MM.1S (cell line): ENCODE measurements at regions not wholly inside any gene's neighbourhood (a gene's known extent, or its start where the extent isn't known, plus 50 kb on each side); places are given as distances from the start of the nearest gene placed in this dataset.

Source experiments
- DNase-seq: peaks from one replicate; pipeline ENCODE4 v3.0.0-alpha.2; 2015
- H2AFZ ChIP-seq: fragments of 300-600 bp; sonication (generic); 2 replicates; pipeline ENCODE4 v1.6.0; 2016; ENCODE audit warnings: antibody characterized with exemption, low read length
- H3F3A ChIP-seq: fragments of 300-600 bp; sonication (generic); 2 replicates; pipeline ENCODE4 v1.6.1; 2016; ENCODE audit warnings: mild to moderate bottlenecking, antibody characterized with exemption, low read length, moderate library complexity, mixed read lengths; ENCODE audit not compliant: insufficient read depth
- H3K27ac ChIP-seq: fragments of 300-600 bp; sonication (generic); 2 replicates; pipeline ENCODE4 v1.5.1; 2016; ENCODE audit warnings: mild to moderate bottlenecking, low read length
- H3K27me3 ChIP-seq: fragments of 300-600 bp; sonication (generic); replicated peaks from 2 replicates; pipeline ENCODE4 v1.6.0; 2016; ENCODE audit warnings: low read length; ENCODE audit not compliant: insufficient read depth
- H3K36me3 ChIP-seq: fragments of 300-600 bp; sonication (generic); replicated peaks from 2 replicates; pipeline ENCODE4 v1.6.1; 2016; ENCODE audit warnings: mild to moderate bottlenecking, low read length, mixed read lengths; ENCODE audit not compliant: insufficient read depth
- H3K4me1 ChIP-seq: fragments of 300-600 bp; sonication (generic); 2 replicates; pipeline ENCODE4 v1.6.1; 2016; ENCODE audit warnings: low read length, mixed read lengths
- H3K4me2 ChIP-seq: fragments of 300-600 bp; sonication (generic); 2 replicates; pipeline ENCODE4 v1.6.0; 2016; ENCODE audit warnings: low read depth, low read length
- H3K4me3 ChIP-seq: fragments of 300-600 bp; sonication (generic); 2 replicates; pipeline ENCODE4 v1.5.1; 2016; ENCODE audit warnings: low read length, mixed read lengths
- H3K79me2 ChIP-seq: fragments of 300-600 bp; sonication (generic); 2 replicates; pipeline ENCODE4 v1.6.1; 2016; ENCODE audit warnings: mixed run types, low read length, mixed read lengths
- H3K9ac ChIP-seq: fragments of 300-600 bp; sonication (generic); 2 replicates; pipeline ENCODE4 v1.6.1; 2016; ENCODE audit warnings: low read length, mixed read lengths
- H3K9me2 ChIP-seq: fragments of 300-600 bp; sonication (generic); replicated peaks from 2 replicates; pipeline ENCODE4 v1.6.1; 2016; ENCODE audit warnings: mild to moderate bottlenecking, low read length, mixed read lengths; ENCODE audit not compliant: insufficient read depth
- H3K9me3 ChIP-seq: fragments of 300-600 bp; sonication (generic); replicated peaks from 2 replicates; pipeline ENCODE4 v1.6.1; 2016; ENCODE audit warnings: mild to moderate bottlenecking, low read length, mixed read lengths; ENCODE audit not compliant: insufficient read depth
- H4K20me1 ChIP-seq: fragments of 300-600 bp; sonication (generic); 2 replicates; pipeline ENCODE4 v1.6.1; 2016; ENCODE audit warnings: mild to moderate bottlenecking, low read length, moderate library complexity, mixed read lengths; ENCODE audit not compliant: insufficient read depth
- EZH2 ChIP-seq: fragments of 300-600 bp; sonication (generic); optimal IDR thresholded peaks from 2 replicates; pipeline ENCODE3; 2017; ENCODE audit warnings: low read depth, mild to moderate bottlenecking, antibody characterized with exemption, low read length, mixed read lengths
- EZH2phosphoT487 ChIP-seq: fragments of 300-600 bp; sonication (generic); IDR thresholded peaks from 2 replicates; pipeline ENCODE4 v1.6.1; 2018; ENCODE audit warnings: antibody characterized with exemption, low read length
- TF ChIP-seq, protein P1 (sequence below): fragments of 300-600 bp; sonication (generic); IDR thresholded peaks from 2 replicates; pipeline ENCODE4 v1.5.1; 2016; ENCODE audit warnings: antibody characterized with exemption, low read length, mixed read lengths

DNA sequence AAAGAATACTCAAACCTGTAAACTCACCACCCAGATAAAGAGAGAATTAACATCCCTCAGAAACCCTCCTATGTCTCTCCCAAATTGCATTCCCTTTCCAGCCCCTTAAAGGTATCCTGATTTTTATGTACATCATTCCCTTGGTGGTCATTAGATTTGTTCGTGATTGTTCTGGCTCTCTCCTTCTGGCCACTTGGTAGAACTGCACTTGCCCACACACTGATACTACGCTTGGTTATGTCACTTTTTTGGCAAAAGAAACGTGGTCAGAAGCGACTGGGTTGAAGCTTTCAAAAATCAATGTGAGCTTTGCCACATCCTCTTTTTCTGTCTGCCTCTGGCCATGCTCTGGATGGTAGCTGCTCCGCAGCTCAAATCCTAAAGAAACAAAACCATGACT, 76.3 kb downstream of the KRTAP19-8 start:
- Histone ChIP-seq H3K4me1 (no peaks in the 10 kb centered on the region), H3K79me2 (no peaks in the 10 kb centered on the region), H3K27me3 (no peaks in the 10 kb centered on the region), H2AFZ (no peak overlapping the region), H3K27ac (no peak overlapping the region), H3K9me3 (no peaks in the 10 kb centered on the region), H3F3A (no peaks in the 10 kb centered on the region), H3K4me2 (no peak overlapping the region), H3K9me2 (no peaks in the 10 kb centered on the region), H3K36me3 (no peaks in the 10 kb centered on the region), H3K9ac (no peak overlapping the region), H3K4me3 (no peak overlapping the region), H4K20me1 (no peaks in the 10 kb centered on the region)
- no peak for DNase-seq
- TF ChIP-seq EZH2 = no peak

DNA sequence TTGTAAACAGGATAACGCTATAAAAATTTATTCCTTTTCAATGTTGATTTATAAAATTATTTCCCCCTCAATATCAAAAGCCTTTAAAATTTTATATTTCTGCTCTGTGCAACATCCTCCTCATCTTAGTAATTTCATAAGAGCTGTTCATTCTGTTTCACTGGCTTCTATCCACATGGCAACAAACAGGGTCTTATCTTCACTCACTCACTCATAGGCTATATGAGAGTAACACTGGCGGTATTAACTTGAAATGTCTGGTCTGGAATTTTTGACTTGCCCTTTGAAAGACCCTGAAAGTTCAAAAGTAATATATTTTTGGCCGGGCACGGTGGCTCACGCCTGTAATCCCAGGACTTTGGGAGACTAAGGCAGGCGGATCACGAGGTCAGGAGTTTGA, 77.4 kb upstream of the KRTAP11-1 start:
- TF ChIP-seq EZH2phosphoT487 (no peak), EZH2 (no peak)
- TF ChIP-seq, protein P1, sequence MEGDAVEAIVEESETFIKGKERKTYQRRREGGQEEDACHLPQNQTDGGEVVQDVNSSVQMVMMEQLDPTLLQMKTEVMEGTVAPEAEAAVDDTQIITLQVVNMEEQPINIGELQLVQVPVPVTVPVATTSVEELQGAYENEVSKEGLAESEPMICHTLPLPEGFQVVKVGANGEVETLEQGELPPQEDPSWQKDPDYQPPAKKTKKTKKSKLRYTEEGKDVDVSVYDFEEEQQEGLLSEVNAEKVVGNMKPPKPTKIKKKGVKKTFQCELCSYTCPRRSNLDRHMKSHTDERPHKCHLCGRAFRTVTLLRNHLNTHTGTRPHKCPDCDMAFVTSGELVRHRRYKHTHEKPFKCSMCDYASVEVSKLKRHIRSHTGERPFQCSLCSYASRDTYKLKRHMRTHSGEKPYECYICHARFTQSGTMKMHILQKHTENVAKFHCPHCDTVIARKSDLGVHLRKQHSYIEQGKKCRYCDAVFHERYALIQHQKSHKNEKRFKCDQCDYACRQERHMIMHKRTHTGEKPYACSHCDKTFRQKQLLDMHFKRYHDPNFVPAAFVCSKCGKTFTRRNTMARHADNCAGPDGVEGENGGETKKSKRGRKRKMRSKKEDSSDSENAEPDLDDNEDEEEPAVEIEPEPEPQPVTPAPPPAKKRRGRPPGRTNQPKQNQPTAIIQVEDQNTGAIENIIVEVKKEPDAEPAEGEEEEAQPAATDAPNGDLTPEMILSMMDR = no peak
- no peak overlapping the region for H3K27ac ChIP-seq
- no peaks in the 10 kb centered on the region for H3K36me3 ChIP-seq
- no peaks in the 10 kb centered on the region for H4K20me1 ChIP-seq
- H3K9me2 ChIP-seq = no peaks in the 10 kb centered on the region
- no peaks in the 10 kb centered on the region for H3F3A ChIP-seq
- H3K4me2 ChIP-seq = no peak overlapping the region
- H3K79me2 ChIP-seq = no peaks in the 10 kb centered on the region
- no peaks in the 10 kb centered on the region for H3K4me1 ChIP-seq
- no peaks in the 10 kb centered on the region for H3K27me3 ChIP-seq
- H3K9ac ChIP-seq = no peak overlapping the region
- no peaks in the 10 kb centered on the region for H3K9me3 ChIP-seq
- DNase-seq = no peak
- H3K4me3 ChIP-seq = no peak overlapping the region
- no peak overlapping the region for H2AFZ ChIP-seq

DNA sequence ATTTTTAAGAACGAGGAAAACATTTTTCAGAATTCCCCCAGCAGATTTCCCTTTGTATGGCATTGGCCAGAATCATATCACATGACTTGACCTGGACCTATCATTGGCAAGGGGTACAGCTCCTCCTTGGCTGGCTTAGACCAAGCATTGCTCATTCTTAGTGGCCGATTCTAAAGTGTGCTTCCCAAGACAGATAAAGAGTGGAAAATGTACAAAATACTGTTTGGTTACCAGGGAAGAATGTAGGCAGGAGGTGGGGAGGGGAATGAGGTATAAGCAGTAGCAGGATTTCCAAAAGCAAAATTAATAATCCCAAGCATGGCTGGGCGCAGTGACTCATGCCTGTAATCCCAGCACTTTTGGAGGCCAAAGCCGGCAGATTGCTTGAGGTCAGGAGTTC, 75.6 kb upstream of the KRTAP11-1 start:
- no peaks in the 10 kb centered on the region for H3K79me2 ChIP-seq
- TF ChIP-seq, protein P1 = no peak
- no peak for TF ChIP-seq EZH2
- no peak for TF ChIP-seq EZH2phosphoT487
- no peak overlapping the region for H2AFZ ChIP-seq
- no peak overlapping the region for H3K4me3 ChIP-seq
- H3K36me3 ChIP-seq = no peaks in the 10 kb centered on the region
- H3K9me2 ChIP-seq = no peaks in the 10 kb centered on the region
- no peak for DNase-seq
- H4K20me1 ChIP-seq = no peaks in the 10 kb centered on the region
- no peak overlapping the region for H3K4me2 ChIP-seq
- no peak overlapping the region for H3K27ac ChIP-seq
- no peak overlapping the region for H3K9ac ChIP-seq
- H3K9me3 ChIP-seq = no peaks in the 10 kb centered on the region
- H3F3A ChIP-seq = no peaks in the 10 kb centered on the region
- H3K4me1 ChIP-seq = no peaks in the 10 kb centered on the region
- no peaks in the 10 kb centered on the region for H3K27me3 ChIP-seq

DNA sequence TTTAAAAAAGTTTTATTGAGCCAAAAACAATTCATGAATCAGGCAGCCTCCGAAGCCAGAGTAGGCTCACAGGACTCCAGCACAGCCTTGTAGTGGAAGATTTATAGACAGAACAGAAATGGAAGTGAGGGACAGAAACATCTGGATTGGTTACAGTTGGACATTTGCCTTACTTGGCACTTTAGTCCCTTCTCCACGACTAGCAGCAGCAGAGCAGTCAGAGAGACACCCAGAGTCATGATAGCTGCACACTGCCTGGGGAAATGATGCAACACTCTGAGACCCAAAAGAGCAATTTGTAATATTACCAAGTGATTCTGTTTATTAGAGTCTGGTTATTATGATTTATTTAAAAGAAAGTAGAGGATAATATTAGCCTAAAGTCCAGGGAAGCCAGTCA, 72.2 kb upstream of the KRTAP11-1 start:
- H3K36me3 ChIP-seq = no peaks in the 10 kb centered on the region
- no peak overlapping the region for H2AFZ ChIP-seq
- no peak for TF ChIP-seq EZH2phosphoT487
- H3K27ac ChIP-seq = no peak overlapping the region
- H3K9ac ChIP-seq = no peak overlapping the region
- no peaks in the 10 kb centered on the region for H4K20me1 ChIP-seq
- no peaks in the 10 kb centered on the region for H3K79me2 ChIP-seq
- H3K9me3 ChIP-seq = no peaks in the 10 kb centered on the region
- no peak overlapping the region for H3K4me3 ChIP-seq
- DNase-seq = no peak
- no peaks in the 10 kb centered on the region for H3F3A ChIP-seq
- no peaks in the 10 kb centered on the region for H3K4me1 ChIP-seq
- H3K4me2 ChIP-seq = no peak overlapping the region
- H3K9me2 ChIP-seq = no peaks in the 10 kb centered on the region
- no peaks in the 10 kb centered on the region for H3K27me3 ChIP-seq
